Stomach (tissue), 4 donors: ENCODE measurements at regions not wholly inside any gene's neighbourhood (a gene's known extent, or its start where the extent isn't known, plus 50 kb on each side); places are given as distances from the start of the nearest gene placed in this dataset.

Experiments used
- POLR2A ChIP-seq, 4 donors: fragments of 450-650 bp; IDR thresholded peaks; one replicate each; pipeline ENCODE4 v1.6.1; 2016; ENCODE audit warnings: antibody characterized with exemption in 4 of 4, control low read depth in 2 of 4, mild to moderate bottlenecking in 1 of 4, moderate library complexity in 1 of 4
- TF ChIP-seq, protein P1 (sequence below), 7 experiments: fragments of 450-650 bp in 4 of 7; fragments of 200-600 bp in 3 of 7; sonication (generic) in 3 of 7; IDR thresholded peaks; one replicate each; pipeline ENCODE4 v1.5.1; 2016 to 2019; ENCODE audit warnings: antibody characterized with exemption in 7 of 7, control low read depth in 2 of 7, mild to moderate bottlenecking in 1 of 7

DNA sequence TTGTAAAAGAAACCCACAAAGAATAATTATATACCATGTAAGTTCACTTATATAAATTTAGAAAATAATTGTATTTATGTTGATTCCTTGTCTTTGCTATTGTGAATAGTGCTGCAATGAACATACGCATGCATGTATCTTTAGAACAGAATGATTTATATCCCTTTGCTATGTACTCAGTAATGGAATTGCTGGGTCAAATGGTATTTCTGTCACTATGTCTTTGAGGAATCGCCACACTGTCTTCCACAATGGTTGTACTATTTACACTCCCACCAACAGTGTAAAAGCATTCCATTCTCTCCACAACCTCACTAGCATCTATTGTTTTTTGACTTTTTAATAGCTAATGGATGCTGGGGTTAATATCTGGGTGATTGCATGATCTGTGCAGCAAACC lies 149.4 kb upstream of the CNTN3 start:
- TF ChIP-seq POLR2A (IDR thresholded peaks at IDR 0.05) = no peak
- TF ChIP-seq, protein P1, sequence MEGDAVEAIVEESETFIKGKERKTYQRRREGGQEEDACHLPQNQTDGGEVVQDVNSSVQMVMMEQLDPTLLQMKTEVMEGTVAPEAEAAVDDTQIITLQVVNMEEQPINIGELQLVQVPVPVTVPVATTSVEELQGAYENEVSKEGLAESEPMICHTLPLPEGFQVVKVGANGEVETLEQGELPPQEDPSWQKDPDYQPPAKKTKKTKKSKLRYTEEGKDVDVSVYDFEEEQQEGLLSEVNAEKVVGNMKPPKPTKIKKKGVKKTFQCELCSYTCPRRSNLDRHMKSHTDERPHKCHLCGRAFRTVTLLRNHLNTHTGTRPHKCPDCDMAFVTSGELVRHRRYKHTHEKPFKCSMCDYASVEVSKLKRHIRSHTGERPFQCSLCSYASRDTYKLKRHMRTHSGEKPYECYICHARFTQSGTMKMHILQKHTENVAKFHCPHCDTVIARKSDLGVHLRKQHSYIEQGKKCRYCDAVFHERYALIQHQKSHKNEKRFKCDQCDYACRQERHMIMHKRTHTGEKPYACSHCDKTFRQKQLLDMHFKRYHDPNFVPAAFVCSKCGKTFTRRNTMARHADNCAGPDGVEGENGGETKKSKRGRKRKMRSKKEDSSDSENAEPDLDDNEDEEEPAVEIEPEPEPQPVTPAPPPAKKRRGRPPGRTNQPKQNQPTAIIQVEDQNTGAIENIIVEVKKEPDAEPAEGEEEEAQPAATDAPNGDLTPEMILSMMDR (IDR thresholded peaks at IDR 0.05) = no peak
